ENCODE measurements at regions not wholly inside any gene's neighbourhood (a gene's known extent, or its start where the extent isn't known, plus 50 kb on each side); places are given as distances from the start of the nearest gene placed in this dataset.

DNA sequence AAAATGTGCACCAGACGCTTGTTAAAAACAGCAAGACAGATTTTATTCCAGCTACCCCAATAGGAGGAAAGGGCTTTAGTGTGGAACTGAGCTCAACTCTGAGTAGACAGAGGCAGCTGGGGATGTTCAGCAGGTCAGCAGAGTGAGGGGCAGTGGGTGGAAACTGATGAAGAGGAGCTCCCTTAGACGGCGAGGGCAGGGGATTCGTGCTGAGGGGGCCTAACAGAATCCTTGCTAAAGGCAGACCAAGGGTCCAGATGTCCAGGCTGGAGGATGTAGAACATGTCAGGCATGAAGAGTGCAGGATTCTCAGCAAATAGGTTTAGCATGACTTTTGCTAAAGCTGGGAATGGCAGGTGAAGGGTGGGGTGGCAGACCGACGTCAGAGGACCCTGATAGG lies 71.9 kb upstream of the OLFM1 start:
- no peak overlapping the region for H3K9ac ChIP-seq (ENCODE audit: low read depth in 1 of 3, low read length in 3 of 3)
- H3K36me3 ChIP-seq (ENCODE audit: control insufficient read depth in 3 of 3, insufficient read depth in 3 of 3, low read length in 3 of 3): no peaks in the 10 kb centered on the region
- no peaks in the 10 kb centered on the region for H3K4me1 ChIP-seq (ENCODE audit: control insufficient read depth in 3 of 3, insufficient read depth in 3 of 3, low read length in 3 of 3)
- H3K9me3 ChIP-seq (ENCODE audit: control insufficient read depth in 3 of 3, low read length in 3 of 3): no peaks in the 10 kb centered on the region
- no peak overlapping the region for H3K4me3 ChIP-seq (ENCODE audit: low read length in 3 of 3)
- peaks cover 26 to 56% (median 45%) of the 10 kb centered on the region in 3 donors for H3K27me3 ChIP-seq (ENCODE audit: control insufficient read depth in 3 of 3, insufficient read depth in 3 of 3, low read length in 3 of 3)
- no peak overlapping the region for H3K27ac ChIP-seq (ENCODE audit: low read depth, low read length)

- Histone ChIP-seq H3K27ac (ENCODE audit: low read depth, low read length) (no peak overlapping the region), H3K27me3 (ENCODE audit: control insufficient read depth in 3 of 3, insufficient read depth in 3 of 3, low read length in 3 of 3) (peaks cover 26 to 61% (median 44%) of the 10 kb centered on the region in 3 donors), H3K36me3 (ENCODE audit: control insufficient read depth in 3 of 3, insufficient read depth in 3 of 3, low read length in 3 of 3) (no peaks in the 10 kb centered on the region), H3K4me1 (ENCODE audit: control insufficient read depth in 3 of 3, insufficient read depth in 3 of 3, low read length in 3 of 3) (no peaks in the 10 kb centered on the region), H3K9me3 (ENCODE audit: control insufficient read depth in 3 of 3, low read length in 3 of 3) (no peaks in the 10 kb centered on the region), H3K4me3 (ENCODE audit: low read length in 3 of 3) (no peak overlapping the region), H3K9ac (ENCODE audit: low read depth in 1 of 3, low read length in 3 of 3) (no peak overlapping the region)
Observed at GRCh38 chr9:135016037-135016640, 71.3 kb upstream of the OLFM1 start.

DNA sequence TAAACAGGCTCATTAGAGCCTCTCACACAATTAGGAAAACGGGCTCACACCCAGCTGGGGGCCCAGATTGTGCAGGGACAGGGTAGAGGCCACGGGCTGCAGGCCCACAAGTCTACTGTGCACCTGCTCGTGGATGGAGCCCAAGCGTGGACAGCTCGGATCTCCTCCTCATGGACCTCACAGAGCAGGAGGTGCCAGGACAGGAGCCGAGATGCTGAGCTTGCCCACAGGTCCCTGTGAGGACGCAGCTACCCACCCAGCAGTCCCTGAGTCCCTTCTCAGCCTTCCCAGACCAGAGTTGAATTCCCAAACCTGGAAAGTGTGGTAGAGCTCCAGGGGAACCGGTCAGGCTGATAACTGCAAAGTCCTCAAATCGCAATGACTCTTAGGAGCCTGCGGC lies 70.6 kb upstream of the OLFM1 start:
- Histone ChIP-seq H3K27ac (ENCODE audit: low read depth, low read length) (no peak overlapping the region), H3K4me1 (ENCODE audit: control insufficient read depth in 3 of 3, insufficient read depth in 3 of 3, low read length in 3 of 3) (no peaks in the 10 kb centered on the region), H3K36me3 (ENCODE audit: control insufficient read depth in 3 of 3, insufficient read depth in 3 of 3, low read length in 3 of 3) (no peaks in the 10 kb centered on the region), H3K27me3 (ENCODE audit: control insufficient read depth in 3 of 3, insufficient read depth in 3 of 3, low read length in 3 of 3) (peaks cover 21 to 59% (median 39%) of the 10 kb centered on the region in 3 donors), H3K4me3 (ENCODE audit: low read length in 3 of 3) (no peak overlapping the region), H3K9me3 (ENCODE audit: control insufficient read depth in 3 of 3, low read length in 3 of 3) (no peaks in the 10 kb centered on the region), H3K9ac (ENCODE audit: low read depth in 1 of 3, low read length in 3 of 3) (no peak overlapping the region)

DNA sequence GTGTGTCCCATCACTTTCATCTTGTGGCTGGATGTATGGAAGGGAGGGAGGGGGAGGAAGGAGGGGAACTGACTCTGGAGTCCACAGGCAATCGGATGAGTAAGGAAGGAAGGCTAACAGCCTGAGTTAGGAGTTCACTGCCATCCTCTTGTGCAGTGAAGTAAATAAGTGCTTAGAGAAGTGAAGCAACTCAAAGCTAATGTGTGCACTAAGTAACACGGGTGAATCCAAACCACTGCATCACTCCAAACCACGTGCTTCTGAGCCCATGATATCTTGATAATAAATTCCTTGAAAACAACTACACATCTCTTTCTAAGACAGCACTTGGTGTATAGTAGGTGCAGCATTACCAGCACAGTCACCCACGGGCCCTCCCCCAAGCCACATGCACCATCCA lies 69.6 kb upstream of the OLFM1 start:
- Histone ChIP-seq H3K36me3 (ENCODE audit: control insufficient read depth in 3 of 3, insufficient read depth in 3 of 3, low read length in 3 of 3) (no peaks in the 10 kb centered on the region), H3K27ac (ENCODE audit: low read depth, low read length) (no peak overlapping the region), H3K4me1 (ENCODE audit: control insufficient read depth in 3 of 3, insufficient read depth in 3 of 3, low read length in 3 of 3) (no peaks in the 10 kb centered on the region), H3K4me3 (ENCODE audit: low read length in 3 of 3) (no peak overlapping the region), H3K27me3 (ENCODE audit: control insufficient read depth in 3 of 3, insufficient read depth in 3 of 3, low read length in 3 of 3) (peaks cover 19 to 55% (median 36%) of the 10 kb centered on the region in 3 donors), H3K9me3 (ENCODE audit: control insufficient read depth in 3 of 3, low read length in 3 of 3) (no peaks in the 10 kb centered on the region), H3K9ac (ENCODE audit: low read depth in 1 of 3, low read length in 3 of 3) (no peak overlapping the region)

DNA sequence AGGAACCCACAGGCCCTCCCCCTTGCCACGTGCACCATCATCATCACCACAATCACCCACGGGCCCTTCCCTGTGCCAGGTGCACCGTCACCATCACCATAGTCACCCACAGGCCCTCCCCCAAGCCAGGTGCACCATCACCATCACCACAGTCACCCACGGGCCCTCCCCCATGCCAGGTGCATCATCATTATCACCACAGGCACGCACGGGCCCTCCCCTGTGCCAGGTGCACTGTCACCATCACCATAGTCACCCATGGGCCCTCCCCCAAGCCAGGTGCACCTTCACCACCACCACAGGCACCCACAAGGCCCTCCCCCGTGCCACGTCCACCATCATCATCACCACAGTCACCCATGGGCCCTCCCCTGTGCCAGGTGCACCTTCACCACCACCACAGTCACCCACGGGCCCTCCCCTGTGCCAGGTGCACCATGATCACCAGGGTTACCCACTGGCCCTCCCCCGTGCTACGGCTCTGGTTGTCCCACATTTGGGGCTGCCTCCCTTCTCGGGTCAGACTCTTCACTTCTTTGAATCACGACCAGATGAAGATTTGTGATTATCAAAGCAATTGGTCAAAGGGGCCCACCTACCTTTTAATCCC lies 69.1 kb upstream of the OLFM1 start:
- Histone ChIP-seq H3K27me3 (ENCODE audit: control insufficient read depth in 3 of 3, insufficient read depth in 3 of 3, low read length in 3 of 3) (peaks cover 19 to 55% (median 32%) of the 10 kb centered on the region in 3 donors), H3K36me3 (ENCODE audit: control insufficient read depth in 3 of 3, insufficient read depth in 3 of 3, low read length in 3 of 3) (no peaks in the 10 kb centered on the region), H3K4me1 (ENCODE audit: control insufficient read depth in 3 of 3, insufficient read depth in 3 of 3, low read length in 3 of 3) (no peaks in the 10 kb centered on the region), H3K9me3 (ENCODE audit: control insufficient read depth in 3 of 3, low read length in 3 of 3) (no peaks in the 10 kb centered on the region), H3K4me3 (ENCODE audit: low read length in 3 of 3) (no peak overlapping the region), H3K9ac (ENCODE audit: low read depth in 1 of 3, low read length in 3 of 3) (no peak overlapping the region), H3K27ac (ENCODE audit: low read depth, low read length) (no peak overlapping the region)

GRCh38 chr9:135019224-135019623 lies 68.2 kb upstream of the OLFM1 start:
- H3K9me3 ChIP-seq (ENCODE audit: control insufficient read depth in 3 of 3, low read length in 3 of 3): no peaks in the 10 kb centered on the region
- peaks cover 19 to 58% (median 34%) of the 10 kb centered on the region in 3 donors for H3K27me3 ChIP-seq (ENCODE audit: control insufficient read depth in 3 of 3, insufficient read depth in 3 of 3, low read length in 3 of 3)
- no peak overlapping the region for H3K27ac ChIP-seq (ENCODE audit: low read depth, low read length)
- no peaks in the 10 kb centered on the region for H3K4me1 ChIP-seq (ENCODE audit: control insufficient read depth in 3 of 3, insufficient read depth in 3 of 3, low read length in 3 of 3)
- no peaks in the 10 kb centered on the region for H3K36me3 ChIP-seq (ENCODE audit: control insufficient read depth in 3 of 3, insufficient read depth in 3 of 3, low read length in 3 of 3)
- H3K9ac ChIP-seq (ENCODE audit: low read depth in 1 of 3, low read length in 3 of 3): no peak overlapping the region
- H3K4me3 ChIP-seq (ENCODE audit: low read length in 3 of 3): no peak overlapping the region

DNA sequence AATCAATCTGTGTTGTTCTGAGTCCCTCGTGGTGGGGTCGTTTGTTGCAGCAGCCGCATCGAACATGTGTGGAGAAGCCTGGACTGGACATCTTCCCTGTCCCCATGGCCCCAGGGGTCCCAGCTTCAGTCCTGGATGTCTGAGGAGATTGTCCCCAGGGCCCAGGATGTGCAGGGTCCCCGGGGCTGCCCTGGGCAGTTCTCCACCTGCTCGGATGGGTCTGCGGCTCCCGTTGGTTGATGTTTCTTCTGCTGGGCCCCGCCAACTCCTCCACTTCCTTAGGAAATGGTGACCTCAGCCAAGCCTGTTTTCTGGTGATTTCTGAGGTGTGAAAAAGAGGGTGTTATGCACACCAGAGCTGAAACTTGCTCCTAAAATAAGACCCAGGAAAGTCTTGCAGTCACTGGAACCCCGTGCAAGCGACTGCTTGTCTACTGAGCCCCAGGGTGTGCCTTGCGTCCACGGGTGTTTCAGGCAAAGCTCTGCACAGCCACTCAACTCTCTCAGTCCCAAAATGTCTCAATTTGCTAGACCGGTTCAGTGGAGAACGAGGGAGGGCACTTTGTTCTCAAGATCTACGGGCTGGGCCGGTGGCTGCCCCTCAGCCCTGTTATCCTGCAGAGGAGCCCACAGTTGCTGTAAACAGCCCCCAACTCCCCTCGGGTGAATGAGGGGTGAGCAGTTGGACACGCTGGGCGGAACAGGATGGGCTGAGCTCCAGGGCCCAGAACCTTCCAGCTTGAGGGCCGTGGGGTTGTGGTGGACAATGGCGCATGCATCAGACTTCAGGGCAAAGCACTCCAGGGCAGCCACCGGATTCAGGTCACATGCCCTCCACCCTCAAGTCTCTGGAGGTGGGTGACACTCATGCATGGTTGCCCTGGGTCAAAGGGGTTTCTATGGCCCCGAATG lies 66.7 kb upstream of the OLFM1 start:
- H3K27me3 ChIP-seq (ENCODE audit: control insufficient read depth in 3 of 3, insufficient read depth in 3 of 3, low read length in 3 of 3): peaks cover 8 to 45% (median 25%) of the 10 kb centered on the region in 3 donors

DNA sequence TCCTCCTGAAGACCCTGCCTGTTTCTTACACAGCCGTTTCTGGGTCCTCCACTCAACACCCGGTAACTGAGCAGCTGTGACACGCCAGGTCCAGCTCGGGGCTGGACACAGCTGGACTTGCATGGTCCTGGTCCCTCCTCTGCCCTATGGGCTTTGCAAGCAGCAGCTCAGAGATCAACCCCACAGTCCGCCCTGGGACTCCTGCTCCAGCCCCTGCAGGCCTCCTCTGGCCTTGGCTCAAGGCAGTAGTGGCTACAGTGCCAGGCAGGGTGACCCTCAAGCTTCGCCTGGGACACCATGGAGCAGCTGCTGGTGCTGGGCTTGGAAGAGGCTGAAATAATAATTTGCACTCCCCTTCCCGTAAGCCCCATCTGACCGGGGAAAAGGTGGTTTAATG lies 66.1 kb upstream of the OLFM1 start:
- Histone ChIP-seq H3K27me3 (ENCODE audit: control insufficient read depth in 3 of 3, insufficient read depth in 3 of 3, low read length in 3 of 3) (peaks cover 8 to 41% (median 21%) of the 10 kb centered on the region in 3 donors), H3K36me3 (ENCODE audit: control insufficient read depth in 3 of 3, insufficient read depth in 3 of 3, low read length in 3 of 3) (no peaks in the 10 kb centered on the region), H3K9ac (ENCODE audit: low read depth in 1 of 3, low read length in 3 of 3) (no peak overlapping the region), H3K27ac (ENCODE audit: low read depth, low read length) (no peak overlapping the region), H3K4me3 (ENCODE audit: low read length in 3 of 3) (no peak overlapping the region), H3K9me3 (ENCODE audit: control insufficient read depth in 3 of 3, low read length in 3 of 3) (no peaks in the 10 kb centered on the region), H3K4me1 (ENCODE audit: control insufficient read depth in 3 of 3, insufficient read depth in 3 of 3, low read length in 3 of 3) (no peaks in the 10 kb centered on the region)

More for the DNA sequence above, 66.7 kb upstream of the OLFM1 start:
- H3K9me3 ChIP-seq (ENCODE audit: control insufficient read depth in 3 of 3, low read length in 3 of 3): no peaks in the 10 kb centered on the region
- H3K4me1 ChIP-seq (ENCODE audit: control insufficient read depth in 3 of 3, insufficient read depth in 3 of 3, low read length in 3 of 3): no peaks in the 10 kb centered on the region
- no peak overlapping the region for H3K9ac ChIP-seq (ENCODE audit: low read depth in 1 of 3, low read length in 3 of 3)
- H3K4me3 ChIP-seq (ENCODE audit: low read length in 3 of 3): no peak overlapping the region
- H3K27ac ChIP-seq (ENCODE audit: low read depth, low read length): no peak overlapping the region
- no peaks in the 10 kb centered on the region for H3K36me3 ChIP-seq (ENCODE audit: control insufficient read depth in 3 of 3, insufficient read depth in 3 of 3, low read length in 3 of 3)

DNA sequence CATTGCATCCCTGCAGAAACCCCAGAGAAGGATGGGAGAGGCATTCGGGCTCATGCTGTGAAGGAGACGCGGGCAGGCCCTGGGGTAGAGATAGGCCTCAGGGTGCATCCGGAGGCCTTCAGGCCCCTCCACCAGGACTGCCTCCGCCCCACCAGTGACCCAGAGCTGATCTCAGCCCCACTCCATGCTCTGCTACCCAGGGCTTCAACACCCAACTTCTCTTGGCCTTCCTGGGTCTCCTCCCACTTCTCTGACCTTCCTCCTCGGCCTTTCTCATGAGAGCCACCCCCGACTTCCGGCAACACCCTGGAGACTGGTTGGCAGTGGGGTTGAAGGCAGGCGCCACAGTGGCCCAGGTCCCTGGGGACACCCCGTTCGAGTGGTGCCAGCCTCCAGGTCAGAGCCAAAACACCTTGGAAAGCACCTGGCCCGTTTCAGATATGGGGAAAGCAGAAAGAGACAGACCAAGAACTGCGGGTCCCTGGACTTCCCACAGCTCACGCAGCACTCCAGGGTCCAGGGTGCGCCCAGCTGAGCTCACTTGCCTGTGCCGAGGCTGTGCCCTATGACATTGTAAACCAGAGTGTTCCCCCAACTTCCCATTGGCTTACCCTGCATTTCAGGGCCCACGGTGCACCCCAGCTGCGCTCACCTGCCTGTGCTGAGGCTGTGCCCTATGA lies 65.1 kb upstream of the OLFM1 start:
- H3K27me3 ChIP-seq (ENCODE audit: control insufficient read depth in 3 of 3, insufficient read depth in 3 of 3, low read length in 3 of 3): peaks cover 8 to 41% (median 14%) of the 10 kb centered on the region in 3 donors

More for the DNA sequence above, 65.1 kb upstream of the OLFM1 start:
- H3K27ac ChIP-seq (ENCODE audit: low read depth, low read length): no peak overlapping the region
- H3K4me1 ChIP-seq (ENCODE audit: control insufficient read depth in 3 of 3, insufficient read depth in 3 of 3, low read length in 3 of 3): no peaks in the 10 kb centered on the region
- H3K9me3 ChIP-seq (ENCODE audit: control insufficient read depth in 3 of 3, low read length in 3 of 3): peaks cover 0 to 2% (median 0%) of the 10 kb centered on the region in 3 donors
- no peak overlapping the region for H3K4me3 ChIP-seq (ENCODE audit: low read length in 3 of 3)
- H3K9ac ChIP-seq (ENCODE audit: low read depth in 1 of 3, low read length in 3 of 3): no peak overlapping the region
- no peaks in the 10 kb centered on the region for H3K36me3 ChIP-seq (ENCODE audit: control insufficient read depth in 3 of 3, insufficient read depth in 3 of 3, low read length in 3 of 3)

All from skeletal muscle tissue (tissue), 3 donors.